Nucleus accumbens (tissue), 56 donors: ENCODE measurements at regions not wholly inside any gene's neighbourhood (a gene's known extent, or its start where the extent isn't known, plus 50 kb on each side); places are given as distances from the start of the nearest gene placed in this dataset.
"Not testable (repeated sequence)": the region's sequence is repeated elsewhere in the genome, so short reads cannot be mapped to it uniquely, and the experiment has no call there.

ENCODE experiments used
- DNase-seq, 56 donors: peaks; one replicate each; lab custom pipeline; 2025; lab: John Stamatoyannopoulos, UW

DNA sequence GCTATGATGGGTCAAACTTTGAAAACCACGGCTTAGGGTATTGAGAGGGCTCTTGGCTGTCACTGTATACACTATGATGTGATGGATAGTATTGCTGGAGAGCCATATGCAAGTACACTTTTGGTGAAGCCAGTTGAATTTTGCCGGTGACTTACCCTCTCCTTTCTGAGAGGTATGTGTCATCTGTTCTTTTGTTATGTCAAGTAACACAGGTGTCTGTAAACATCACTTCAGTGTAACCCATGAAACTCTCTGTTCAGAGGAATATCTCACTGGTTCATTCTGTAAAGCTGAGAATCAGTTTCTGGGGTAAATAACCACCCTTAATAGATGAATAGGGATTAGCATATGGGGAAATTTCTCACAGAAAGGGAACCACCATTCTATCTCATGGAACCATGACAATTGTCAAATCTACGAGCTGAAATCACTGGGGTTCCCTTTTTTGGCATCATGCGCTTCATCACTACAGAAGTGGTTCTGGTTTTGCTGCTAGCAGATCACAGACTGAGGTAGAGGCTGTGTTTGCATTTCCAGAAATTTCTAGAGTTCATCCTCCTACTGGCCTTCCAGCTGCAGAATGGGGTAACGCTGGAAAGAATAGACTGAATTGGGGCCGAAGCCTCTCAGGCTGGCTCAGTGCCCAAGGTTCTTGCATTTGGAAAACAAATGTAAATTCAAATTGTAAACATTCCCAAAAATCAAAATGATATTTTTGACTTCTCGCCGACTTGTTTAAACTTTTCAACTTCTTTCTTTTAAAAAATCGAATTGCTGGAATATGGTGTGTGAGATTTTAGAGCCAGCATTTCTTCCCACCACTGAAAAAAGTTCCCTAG is 83.3 kb upstream of the CREB5 start:
- DNase-seq: no peak

DNA sequence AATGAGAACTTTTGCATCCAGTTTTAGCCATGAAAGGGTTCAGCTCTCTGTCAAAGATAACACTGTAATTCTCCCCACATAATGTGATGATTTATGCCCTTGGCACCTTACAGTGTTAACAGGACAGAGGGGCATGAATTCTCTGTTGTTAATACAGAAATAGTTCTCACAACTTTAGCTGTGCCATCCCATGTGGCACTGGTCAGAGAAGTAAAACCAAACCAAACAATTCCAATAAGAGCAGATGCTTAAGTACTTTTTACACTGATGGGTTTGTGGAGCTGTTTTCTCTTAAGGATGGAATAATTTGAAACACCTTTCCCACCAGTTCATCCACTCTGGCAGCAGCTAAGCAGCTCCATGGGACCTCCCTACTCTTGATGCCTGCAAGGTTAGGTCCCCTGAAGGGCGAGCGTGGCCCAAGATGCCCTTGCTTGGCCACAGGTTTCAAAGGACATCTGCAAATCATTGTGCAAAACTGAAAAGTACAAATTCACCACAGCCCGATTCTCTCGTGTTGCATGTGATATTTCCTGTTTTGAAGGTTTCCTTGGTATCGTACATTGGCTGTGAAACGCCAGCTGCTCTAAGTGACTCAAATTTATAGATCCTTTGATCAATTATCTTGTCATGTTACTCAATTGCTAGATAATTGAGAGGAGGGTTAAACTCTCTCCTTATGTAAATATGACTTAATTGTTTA is 82.5 kb upstream of the CREB5 start:
- no peak for DNase-seq

DNA sequence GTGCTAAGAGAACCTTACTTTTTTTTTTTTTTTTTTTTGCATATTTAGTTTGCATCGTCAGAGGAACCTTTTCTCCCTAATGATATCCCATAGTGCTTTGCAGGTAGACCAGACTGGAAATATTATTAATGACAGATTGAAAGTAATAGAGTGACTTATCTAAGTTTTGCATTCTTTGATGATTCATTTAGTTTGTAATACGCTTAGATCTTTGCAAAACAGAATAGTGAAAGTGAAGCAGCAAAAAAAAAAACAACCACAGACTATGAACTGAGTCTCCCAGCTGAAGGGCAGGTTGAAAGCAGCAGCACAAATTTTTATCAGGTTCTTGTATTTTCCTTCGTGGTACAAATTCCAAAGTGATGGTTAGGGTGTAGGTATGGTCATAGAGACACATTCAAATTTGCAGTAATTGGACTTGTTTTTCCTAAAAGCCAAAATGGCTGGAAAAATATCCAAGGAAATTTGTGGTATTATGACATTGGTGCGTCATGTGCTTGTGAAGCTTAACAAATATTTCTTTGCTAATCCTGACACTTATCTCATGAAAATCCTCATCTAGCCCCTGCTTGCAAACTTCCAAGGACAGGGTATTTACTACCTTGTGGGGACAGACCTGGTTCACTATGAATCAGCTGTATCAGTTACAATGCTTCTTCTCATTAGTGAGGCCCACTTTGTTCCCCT is 81.8 kb upstream of the CREB5 start:
- DNase-seq: no peak

DNA sequence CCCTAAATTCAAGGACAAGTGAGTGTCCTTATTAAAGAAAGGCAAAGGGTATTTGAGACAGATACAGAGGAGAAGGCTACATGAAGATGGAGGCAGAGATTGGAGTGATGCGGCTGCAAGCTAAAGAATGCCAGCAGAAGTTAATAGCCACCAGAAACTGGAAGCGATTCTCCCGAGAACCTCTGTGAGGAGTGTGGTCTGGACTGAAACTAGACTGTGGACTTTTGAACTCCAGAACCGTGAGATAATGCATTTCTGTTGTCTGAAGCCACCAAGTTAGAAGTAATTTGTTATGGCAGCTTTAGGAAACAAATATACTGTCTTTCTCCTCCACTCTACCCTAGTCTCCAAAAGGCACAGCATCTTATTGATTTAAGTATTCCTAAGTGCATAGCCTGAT is 80.3 kb upstream of the CREB5 start:
- no peak for DNase-seq

DNA sequence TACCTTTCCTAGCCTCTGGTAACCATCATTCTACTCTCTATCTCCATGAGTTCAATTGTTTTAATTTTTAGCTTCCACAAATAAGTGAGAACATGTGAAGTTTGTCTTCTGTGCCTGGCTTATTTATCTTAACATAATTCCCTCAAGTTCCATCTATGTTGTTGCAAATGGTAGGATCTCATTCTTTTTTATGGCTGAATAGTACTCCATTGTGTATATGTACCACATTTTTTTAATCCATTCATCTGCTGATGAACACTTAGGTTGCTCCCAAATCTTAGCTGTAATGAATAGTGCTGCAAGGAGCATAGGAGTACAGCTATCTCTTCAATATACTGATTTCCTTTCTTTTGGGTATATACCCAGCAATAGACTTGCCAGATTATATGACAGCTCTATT is 78.8 kb upstream of the CREB5 start:
- not testable (repeated sequence) for DNase-seq

DNA sequence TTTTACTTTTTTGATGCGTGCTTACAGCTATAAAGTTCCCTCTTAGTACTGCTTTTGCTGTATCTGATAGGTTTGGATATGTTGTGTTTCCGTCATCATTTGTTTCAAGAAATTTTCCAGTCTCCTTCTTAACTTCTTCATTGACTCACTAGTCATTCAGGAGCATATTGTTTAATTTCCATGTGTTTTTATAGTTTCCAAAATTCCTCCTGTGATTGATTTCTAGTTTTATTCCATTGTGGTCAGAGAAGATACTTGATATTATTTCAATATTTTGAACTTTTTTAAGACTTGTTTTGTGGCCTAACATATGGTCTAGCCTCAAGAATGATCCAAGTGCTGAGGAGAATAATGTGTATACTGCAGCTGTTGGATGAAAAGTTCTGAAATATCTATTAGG is 75.5 kb upstream of the CREB5 start:
- DNase-seq: no peak

DNA sequence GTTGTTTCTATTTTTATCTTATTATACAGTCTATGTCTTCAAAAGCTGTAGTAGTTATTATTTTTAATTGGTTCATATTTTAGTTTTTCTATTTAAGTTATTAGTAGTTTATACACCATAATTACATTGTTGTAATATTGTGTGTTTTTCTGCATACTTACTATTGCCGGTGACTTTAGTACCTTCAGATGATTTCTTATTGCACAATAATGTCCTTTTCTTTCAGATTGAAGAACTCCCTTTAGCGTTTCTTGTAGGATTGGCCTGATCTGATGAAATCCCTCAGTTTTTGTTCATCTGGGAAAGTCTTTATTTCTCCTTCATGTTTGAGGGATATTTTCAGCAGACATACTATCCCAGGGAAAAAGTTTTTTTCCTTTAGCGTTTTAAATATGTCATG is 74.3 kb upstream of the CREB5 start:
- DNase-seq: no peak

DNA sequence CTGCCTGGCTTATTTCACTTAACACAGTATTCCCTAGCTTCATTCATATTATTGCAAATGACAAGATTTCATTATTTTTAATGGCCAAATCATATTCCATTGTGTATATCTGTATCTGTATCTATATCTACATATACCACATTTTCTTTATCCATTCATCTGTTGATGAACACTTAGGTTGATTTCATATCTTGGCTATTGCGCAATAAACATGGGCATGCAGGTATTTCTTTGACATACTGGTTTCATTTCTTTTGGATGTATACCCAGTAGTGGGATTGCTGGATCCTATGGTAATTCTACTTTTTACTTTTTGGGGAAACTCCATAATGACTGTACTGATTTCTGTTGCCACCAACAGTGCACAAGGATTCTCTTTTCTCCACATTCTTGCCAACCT is 68.9 kb upstream of the CREB5 start:
- no peak for DNase-seq

DNA sequence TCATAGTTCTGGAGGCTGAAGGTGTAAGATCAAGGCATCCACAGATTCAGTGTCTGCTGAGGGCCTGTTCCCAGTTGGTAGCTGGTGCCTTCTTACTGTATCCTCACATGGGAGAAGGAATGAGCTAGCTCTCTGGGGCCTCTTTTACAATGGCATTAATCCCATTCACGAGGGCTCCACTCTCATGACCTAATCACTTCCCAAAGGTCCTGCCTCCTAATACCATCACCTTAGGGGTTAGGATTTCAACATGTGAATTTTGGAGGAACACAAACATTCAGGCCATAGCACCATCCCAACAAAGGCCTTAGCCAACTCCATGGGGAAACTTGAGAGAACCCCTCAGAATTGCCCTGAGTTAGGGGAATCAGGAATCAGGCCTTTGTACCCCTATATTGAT is 66.1 kb upstream of the CREB5 start:
- no peak for DNase-seq

DNA sequence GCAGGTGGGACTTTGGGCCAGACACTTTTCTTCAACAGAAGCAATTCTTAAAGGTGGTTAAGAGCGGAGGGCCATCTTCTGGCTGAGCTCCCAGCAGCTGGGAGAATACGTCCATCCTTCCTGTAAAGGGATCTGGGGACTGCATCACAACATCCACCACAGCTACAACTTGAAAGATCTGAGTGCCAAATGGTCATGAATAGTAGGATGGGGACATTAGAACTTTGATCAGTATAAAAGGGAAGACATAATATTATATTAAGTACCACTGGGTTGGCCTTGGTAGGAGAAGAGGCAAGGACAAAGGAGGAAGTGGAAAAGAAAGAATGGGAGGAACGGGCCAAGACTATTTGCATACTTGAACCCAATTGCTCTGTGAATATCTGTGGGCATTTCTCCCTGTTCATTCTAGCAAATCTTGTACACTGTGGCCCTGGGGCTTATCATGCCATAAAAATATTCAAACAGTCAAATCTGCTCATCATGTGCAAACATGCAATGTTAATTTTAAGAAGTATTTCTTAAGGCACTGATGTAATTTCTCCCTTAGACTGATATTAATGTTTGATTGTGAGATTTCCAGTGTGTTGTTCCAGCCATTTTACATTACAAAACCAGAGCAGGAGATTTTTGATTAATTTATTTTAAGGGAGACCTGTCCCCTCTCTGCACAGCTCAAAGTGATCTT is 65.5 kb upstream of the CREB5 start:
- DNase-seq: no peak

DNA sequence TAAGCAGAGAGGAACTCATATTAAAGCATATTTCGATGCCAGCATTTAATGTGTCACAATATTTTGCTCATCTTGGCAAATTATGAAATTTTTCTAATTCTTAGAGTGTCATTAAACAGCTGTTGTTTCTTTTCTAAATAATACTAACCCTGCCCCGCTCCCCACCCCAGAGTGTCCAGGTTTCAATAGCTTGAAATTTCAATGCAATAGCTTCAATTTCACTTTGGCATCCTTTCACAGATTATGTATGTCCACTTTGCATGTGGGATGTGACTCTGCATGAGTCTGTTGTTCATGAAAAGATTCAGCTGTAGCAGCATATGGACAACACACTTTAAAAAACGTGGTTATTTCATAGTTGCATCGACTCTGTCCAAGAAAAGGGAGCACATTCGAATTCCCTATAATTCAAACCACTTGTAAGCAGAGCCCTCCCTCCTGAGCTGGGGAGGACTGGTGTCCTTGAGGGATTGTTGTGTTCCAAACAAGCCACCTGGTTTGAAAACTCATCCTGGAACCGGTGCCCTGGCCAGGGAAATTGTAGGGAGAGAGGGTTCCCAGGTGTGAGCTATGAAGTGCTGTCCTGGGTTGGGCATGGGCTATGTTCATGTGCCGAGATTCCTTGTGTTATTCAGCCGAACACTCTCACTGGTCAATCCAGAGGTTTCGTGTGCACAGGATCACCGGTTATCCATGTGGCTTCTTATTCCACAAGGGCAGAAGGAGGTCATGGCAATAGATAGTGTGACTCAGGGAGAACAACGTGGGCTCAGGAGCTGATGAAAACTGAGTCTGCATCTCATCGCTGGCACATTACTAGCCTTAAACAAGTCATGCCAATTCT is 64.6 kb upstream of the CREB5 start:
- DNase-seq: no peak

DNA sequence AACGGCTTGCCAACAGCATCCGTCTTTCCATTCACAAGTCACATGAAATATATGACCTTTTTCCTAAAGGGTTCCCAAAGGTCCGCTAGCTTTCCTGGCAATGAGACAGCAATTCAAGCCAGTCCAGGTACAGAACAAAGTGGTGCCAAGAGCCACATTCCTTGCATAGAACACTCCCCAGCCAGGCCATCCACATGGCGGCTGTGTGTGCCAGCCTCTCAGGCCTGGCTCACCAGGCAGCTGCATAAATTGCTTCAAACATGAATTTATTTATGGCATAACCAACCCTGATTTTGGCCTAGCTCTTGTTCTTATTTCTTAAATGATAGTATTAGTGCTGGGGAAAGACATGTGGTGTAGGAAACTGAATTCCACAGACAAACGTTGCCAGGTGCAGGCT is 63.7 kb upstream of the CREB5 start:
- no peak for DNase-seq

DNA sequence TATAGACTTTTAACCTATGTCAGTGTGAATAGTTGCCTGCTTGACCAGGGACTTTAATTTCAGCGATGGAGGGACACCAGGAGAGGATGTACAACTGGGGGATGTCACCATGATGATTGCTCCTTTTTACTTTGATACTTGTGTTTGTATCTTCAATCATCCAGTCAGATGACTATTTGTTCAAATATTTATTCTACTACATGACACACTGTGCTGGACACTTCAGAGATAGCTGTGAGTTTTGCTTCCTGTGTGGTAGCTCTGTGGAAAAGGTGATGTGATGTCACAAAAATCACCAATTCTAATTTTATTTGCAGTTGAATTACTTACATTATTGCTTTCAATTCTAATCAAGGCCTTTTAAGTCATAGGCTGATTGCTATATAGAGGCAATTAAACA is 62.7 kb upstream of the CREB5 start:
- no peak for DNase-seq

DNA sequence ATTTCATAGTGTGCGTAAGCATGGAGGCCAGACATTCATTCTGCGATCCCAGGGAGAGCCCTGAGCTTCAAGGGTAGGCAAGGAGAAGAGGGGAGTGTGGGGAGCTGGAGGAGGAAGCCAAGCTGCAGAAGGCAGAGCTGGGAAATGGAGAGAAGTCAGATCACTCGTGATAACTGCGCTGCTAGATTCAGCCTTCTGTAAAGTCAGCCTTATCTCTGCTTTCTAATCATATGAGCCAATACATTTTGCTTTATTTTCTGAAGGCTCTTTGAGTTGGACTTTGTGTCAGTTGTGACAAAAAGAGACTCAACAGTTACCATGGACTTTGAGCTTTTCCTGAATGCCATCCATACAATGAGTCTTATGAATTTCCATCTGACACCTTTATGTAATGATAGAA is 61.7 kb upstream of the CREB5 start:
- DNase-seq: no peak

DNA sequence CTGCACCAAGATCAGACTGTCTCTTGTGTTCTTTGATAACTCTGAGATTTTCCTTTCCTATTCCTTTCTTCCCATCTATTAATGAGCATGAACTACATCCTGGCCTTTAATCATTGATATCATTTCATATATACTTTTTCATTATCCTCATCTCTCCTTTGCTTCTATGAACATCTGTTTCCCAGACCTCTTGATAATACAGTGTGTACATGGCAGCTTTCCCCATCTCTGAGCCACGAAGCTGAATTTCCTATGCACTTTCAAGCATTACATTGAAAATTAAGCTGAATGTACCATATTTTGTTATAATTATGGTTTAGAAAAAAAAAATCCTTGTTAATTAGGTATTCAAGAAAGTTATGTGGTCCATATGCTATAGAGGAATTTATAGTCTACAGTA is 60.9 kb upstream of the CREB5 start:
- DNase-seq: no peak

DNA sequence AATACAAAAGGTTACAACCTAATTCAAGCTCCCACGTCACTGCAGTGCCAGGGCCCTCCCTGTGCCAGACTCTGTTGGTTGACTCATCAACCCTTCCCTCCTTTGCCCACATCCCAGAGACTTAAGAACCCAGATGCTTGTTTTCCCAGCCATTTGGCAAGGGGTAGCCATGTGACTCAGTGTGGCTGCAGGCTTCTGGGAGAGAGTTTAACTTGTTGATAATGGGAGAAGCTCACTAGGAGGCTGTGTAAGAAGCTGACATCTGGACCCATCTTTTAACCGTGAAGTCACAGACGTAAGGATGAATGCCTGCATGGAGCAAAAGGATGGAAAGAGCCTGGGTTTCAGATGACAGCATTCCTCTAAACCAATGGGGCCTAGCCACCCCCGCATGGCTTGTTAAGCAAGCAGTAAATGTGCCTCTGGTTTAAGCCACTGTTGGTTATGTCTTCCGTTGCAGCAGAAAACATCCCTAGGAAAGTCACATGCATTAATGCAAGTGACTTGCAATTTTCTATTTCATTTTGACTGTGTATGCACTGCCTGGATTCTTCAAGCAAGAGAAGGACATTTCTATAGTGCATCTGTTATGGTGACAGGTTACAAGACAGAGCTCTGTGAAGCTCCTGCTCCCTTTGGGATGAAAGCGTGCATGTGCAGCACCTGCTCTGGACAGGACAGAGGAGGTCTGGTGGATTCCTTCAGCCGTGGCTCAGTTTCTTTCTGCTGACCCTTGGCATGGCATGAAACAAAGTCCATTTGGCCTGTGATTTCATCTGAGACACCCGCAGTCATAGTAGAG is 57.5 kb upstream of the CREB5 start:
- no peak for DNase-seq

DNA sequence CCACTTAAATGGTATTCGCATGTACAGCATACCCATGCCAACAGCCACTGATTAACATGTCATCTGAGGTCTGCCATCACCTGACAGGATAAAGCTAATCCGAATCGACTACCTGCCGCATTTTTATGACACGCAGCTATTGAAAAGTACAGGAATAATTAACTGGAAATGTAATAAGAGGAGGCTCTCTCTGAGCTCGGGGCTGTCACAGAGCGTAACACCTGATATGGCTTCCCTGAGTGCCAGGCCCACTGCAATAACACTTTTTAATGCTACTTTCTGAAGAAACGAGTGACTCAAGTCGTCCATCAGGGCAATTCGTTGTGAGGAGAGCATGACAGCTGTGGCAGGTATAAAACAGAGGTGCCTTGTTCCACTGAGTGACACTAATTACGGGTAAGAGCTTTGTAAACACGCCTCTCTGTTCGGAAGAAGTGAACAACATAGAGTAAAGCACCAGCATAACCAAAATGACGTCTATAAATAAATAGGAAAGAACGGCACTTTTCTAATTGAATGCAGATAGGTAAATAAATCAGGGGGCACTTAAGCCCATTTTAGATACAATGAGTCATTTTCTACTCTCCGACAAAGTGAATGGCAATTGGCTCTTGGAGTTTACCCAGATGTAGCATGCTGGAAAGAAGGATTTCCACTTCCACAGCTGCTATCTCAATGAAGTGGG is 56.5 kb upstream of the CREB5 start:
- no peak for DNase-seq

DNA sequence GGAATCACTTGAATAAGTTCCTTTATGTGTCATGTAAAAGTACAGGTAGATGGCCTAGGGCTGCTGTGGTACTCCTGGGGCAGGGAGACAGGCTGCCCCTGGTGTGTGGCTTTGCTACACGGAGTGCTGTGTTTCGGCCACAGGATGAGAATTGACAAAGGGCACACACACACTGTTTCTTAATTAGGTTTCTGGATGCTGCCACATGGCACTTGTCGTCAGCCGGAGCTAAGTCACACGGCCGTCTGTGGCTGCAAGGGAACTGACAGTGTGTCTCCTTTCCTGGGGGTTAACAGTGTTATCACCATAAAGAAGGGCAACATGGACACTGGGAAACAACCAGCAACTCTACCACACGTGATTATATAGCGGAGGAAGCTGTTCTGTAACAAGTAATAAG is 55.7 kb upstream of the CREB5 start:
- DNase-seq: peak in 2 of 56 donors; percentile 1 to 7

DNA sequence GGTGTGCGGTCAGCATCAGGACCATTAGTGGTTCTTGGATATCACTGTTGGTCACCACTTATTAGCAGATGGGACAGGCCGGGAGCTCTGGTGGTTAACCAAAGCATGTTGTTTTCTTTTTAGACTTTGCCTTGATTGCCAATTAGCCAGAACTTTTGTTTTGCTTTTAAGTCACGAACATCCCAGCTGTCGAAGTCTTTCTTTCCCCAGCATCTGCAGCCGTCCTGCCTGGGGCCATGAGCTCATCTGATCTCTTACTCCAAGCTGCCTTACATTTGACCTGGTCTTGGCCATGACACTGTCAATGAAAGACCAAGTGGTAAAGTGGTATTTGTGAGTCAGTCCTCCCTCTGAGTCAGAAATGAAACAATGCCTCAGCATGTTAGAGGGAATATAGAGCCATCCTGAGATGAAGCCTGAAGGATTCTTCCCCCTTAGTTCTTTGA is 53.9 kb upstream of the CREB5 start:
- no peak for DNase-seq
